Mammary epithelial cell (primary cell): ENCODE measurements at regions not wholly inside any gene's neighbourhood (a gene's known extent, or its start where the extent isn't known, plus 50 kb on each side); places are given as distances from the start of the nearest gene placed in this dataset.

ENCODE experiments used
- EZH2 ChIP-seq: IDR thresholded peaks from 2 replicates; pipeline ENCODE4 v1.6.1; 2012; ENCODE audit warnings: low read length, inconsistent platforms, borderline replicate concordance
- TF ChIP-seq, protein P1 (sequence below), 2 donors: IDR thresholded peaks in 1 of 2; conservative IDR thresholded peaks in 1 of 2; 2 replicates each; pipeline ENCODE4 v1.5.1; 2011 to 2012; ENCODE audit warnings: inconsistent platforms in 2 of 2, low read length in 2 of 2, mild to moderate bottlenecking in 2 of 2, control low read depth in 1 of 2, low read depth in 1 of 2; ENCODE audit not compliant: insufficient read depth in 1 of 2; ENCODE audit errors: extremely low read depth in 1 of 2

- TF ChIP-seq, protein P1, sequence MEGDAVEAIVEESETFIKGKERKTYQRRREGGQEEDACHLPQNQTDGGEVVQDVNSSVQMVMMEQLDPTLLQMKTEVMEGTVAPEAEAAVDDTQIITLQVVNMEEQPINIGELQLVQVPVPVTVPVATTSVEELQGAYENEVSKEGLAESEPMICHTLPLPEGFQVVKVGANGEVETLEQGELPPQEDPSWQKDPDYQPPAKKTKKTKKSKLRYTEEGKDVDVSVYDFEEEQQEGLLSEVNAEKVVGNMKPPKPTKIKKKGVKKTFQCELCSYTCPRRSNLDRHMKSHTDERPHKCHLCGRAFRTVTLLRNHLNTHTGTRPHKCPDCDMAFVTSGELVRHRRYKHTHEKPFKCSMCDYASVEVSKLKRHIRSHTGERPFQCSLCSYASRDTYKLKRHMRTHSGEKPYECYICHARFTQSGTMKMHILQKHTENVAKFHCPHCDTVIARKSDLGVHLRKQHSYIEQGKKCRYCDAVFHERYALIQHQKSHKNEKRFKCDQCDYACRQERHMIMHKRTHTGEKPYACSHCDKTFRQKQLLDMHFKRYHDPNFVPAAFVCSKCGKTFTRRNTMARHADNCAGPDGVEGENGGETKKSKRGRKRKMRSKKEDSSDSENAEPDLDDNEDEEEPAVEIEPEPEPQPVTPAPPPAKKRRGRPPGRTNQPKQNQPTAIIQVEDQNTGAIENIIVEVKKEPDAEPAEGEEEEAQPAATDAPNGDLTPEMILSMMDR (conservative IDR thresholded peaks at IDR 0.05 in 1 of 2, IDR thresholded peaks at IDR 0.05 in 1 of 2; ENCODE audit: extremely low read depth in 1 of 2, insufficient read depth in 1 of 2, low read depth in 1 of 2, low read length in 2 of 2) = no peak
- TF ChIP-seq EZH2 = no peak
Observed at GRCh38 chr20:46802722-46803121, 91.9 kb upstream of the EYA2 start.
